ENCODE measurements at regions not wholly inside any gene's neighbourhood (a gene's known extent, or its start where the extent isn't known, plus 50 kb on each side); places are given as distances from the start of the nearest gene placed in this dataset.

DNA sequence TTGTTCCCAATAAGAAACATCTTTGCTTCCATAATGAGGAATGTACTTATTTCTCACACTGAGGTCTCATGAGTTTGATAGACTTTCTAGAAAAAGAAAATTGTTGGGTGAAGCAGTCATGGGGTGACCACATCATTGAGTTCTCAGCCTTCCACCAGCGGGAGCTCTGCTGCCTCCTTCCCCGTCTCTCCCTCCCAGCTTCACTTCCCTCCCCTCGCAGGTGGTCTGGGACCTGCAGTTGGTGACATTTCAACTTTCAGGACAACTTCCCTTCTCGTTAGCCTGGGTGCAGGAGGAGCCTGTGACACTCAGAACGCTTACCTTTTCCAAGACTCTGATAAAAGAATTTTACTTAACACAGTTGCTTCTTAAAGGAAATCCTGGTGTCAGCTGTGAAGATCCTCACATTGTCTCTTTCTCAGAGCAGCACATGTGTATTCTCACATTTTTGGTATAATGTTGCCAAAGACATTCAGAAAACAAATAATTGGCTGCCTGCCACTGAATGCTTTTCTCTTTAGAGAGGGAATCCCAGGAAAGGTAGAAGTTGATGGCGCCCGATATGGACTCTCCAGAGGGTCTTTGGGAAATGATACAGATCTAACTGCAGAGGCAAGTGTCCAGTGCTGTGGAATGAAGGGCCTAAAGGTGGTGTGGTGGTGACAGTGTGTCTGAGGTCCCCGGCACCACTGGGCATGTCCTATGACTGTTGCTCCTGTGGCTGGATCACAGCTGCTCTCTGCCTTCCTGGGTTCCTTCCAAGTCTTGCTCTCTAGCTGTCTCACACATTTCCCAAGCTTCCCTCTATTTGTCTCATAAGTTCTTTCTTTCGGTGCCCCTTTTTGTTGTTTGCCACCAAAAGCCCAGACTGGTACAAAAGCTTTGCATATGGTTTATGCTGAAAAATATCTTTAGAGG lies 238.1 kb downstream of the GAS1 start:
- TF ChIP-seq, protein P1, sequence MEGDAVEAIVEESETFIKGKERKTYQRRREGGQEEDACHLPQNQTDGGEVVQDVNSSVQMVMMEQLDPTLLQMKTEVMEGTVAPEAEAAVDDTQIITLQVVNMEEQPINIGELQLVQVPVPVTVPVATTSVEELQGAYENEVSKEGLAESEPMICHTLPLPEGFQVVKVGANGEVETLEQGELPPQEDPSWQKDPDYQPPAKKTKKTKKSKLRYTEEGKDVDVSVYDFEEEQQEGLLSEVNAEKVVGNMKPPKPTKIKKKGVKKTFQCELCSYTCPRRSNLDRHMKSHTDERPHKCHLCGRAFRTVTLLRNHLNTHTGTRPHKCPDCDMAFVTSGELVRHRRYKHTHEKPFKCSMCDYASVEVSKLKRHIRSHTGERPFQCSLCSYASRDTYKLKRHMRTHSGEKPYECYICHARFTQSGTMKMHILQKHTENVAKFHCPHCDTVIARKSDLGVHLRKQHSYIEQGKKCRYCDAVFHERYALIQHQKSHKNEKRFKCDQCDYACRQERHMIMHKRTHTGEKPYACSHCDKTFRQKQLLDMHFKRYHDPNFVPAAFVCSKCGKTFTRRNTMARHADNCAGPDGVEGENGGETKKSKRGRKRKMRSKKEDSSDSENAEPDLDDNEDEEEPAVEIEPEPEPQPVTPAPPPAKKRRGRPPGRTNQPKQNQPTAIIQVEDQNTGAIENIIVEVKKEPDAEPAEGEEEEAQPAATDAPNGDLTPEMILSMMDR (IDR thresholded peaks at IDR 0.05), result no peak
- no peak for TF ChIP-seq EP300 (IDR thresholded peaks at IDR 0.05)
- TF ChIP-seq POLR2A (IDR thresholded peaks at IDR 0.05), result no peak
- TF ChIP-seq POLR2AphosphoS5 (IDR thresholded peaks at IDR 0.05), result no peak
